Ascending aorta (tissue), 2 donors: ENCODE measurements at regions not wholly inside any gene's neighbourhood (a gene's known extent, or its start where the extent isn't known, plus 50 kb on each side); places are given as distances from the start of the nearest gene placed in this dataset.

Experiments
- DNase-seq, 2 donors: peaks; one replicate each; pipeline ENCODE4 v3.0.0-alpha.2; 2019; ENCODE audit warnings: low spot score in 2 of 2
- H3K27ac ChIP-seq, 2 donors: fragments of 200-600 bp; sonication (generic); one replicate each; pipeline ENCODE4 v1.5.1; 2016 to 2017; ENCODE audit warnings: mild to moderate bottlenecking in 1 of 2
- H3K27me3 ChIP-seq: fragments of 200-600 bp; sonication (generic); one replicate; pipeline ENCODE4 v1.5.1; 2017
- H3K36me3 ChIP-seq, 2 donors: fragments of 200-600 bp; sonication (generic); one replicate each; pipeline ENCODE4 v1.5.1; 2016
- H3K4me1 ChIP-seq, 2 donors: fragments of 200-600 bp; sonication (generic); one replicate each; pipeline ENCODE4 v1.5.1; 2016 to 2017; ENCODE audit warnings: mild to moderate bottlenecking in 1 of 2
- H3K4me3 ChIP-seq, 2 donors: fragments of 200-600 bp; sonication (generic); one replicate each; pipeline ENCODE4 v1.5.1; 2016 to 2017; ENCODE audit warnings: mild to moderate bottlenecking in 1 of 2
- H3K9me3 ChIP-seq, 2 donors: fragments of 200-600 bp; sonication (generic); one replicate each; pipeline ENCODE4 v1.5.1; 2016
- intact Hi-C: fragments of 100-400 bp; cut with DNase I; formaldehyde crosslinking; loops from one replicate; pipeline ENCODE4 v1.15.1; 2023
- TF ChIP-seq, protein P1 (sequence below), 3 experiments: fragments of 200-600 bp in 2 of 3; fragments of 450-650 bp in 1 of 3; sonication (generic) in 2 of 3; IDR thresholded peaks; one replicate each; pipeline ENCODE4 v1.5.1; 2016 to 2019; ENCODE audit warnings: antibody characterized with exemption in 3 of 3, mild to moderate bottlenecking in 1 of 3, moderate library complexity in 1 of 3

DNA sequence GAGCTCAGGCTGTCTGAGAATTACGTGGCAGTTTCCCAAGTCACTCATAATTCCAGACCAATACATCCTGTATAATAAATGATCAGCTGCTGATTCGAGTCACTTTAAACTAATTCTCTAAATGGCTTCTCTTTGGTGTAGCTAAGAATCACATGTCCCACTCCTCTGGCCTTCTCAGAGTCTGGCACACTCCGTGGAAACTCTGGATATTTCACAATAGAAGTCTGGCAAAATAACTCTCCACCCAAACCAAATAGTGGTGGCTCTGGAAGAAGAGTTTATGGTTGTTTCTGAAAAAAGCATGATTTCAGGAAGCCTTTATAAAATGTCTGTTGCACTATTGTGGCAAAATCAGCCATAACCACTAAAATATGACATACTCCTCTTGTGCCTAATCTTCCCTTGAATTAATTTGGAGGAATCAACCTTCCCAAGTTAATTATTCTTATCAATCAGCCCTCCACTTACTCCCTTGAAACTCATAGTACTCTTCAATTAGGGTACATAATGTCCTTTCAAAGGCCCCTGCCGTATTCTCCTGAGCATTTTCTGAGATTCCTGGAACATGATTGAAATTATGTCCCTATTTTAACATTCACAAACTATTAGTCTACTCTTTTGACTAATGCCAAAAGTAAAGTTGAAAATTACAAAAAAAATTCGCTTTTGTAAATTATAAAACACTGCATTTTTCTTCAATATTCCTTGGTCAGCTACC is 991.6 kb downstream of the FAT4 start:
- peak; percentile 8 to 73 for DNase-seq
- no peak overlapping the region for H3K4me3 ChIP-seq
- no peaks in the 10 kb centered on the region for H3K9me3 ChIP-seq
- H3K27ac ChIP-seq, result peak overlapping the region; percentile 61 to 75
- intact Hi-C loops, result loop anchor here (10.0 kb wide), 1 partner anchor 588 kb away; no protein-coding TSS in a partner anchor
- no peaks in the 10 kb centered on the region for H3K27me3 ChIP-seq
- no peaks in the 10 kb centered on the region for H3K36me3 ChIP-seq
- TF ChIP-seq, protein P1, sequence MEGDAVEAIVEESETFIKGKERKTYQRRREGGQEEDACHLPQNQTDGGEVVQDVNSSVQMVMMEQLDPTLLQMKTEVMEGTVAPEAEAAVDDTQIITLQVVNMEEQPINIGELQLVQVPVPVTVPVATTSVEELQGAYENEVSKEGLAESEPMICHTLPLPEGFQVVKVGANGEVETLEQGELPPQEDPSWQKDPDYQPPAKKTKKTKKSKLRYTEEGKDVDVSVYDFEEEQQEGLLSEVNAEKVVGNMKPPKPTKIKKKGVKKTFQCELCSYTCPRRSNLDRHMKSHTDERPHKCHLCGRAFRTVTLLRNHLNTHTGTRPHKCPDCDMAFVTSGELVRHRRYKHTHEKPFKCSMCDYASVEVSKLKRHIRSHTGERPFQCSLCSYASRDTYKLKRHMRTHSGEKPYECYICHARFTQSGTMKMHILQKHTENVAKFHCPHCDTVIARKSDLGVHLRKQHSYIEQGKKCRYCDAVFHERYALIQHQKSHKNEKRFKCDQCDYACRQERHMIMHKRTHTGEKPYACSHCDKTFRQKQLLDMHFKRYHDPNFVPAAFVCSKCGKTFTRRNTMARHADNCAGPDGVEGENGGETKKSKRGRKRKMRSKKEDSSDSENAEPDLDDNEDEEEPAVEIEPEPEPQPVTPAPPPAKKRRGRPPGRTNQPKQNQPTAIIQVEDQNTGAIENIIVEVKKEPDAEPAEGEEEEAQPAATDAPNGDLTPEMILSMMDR (IDR thresholded peaks at IDR 0.05), result no peak
- no peaks in the 10 kb centered on the region for H3K4me1 ChIP-seq

DNA sequence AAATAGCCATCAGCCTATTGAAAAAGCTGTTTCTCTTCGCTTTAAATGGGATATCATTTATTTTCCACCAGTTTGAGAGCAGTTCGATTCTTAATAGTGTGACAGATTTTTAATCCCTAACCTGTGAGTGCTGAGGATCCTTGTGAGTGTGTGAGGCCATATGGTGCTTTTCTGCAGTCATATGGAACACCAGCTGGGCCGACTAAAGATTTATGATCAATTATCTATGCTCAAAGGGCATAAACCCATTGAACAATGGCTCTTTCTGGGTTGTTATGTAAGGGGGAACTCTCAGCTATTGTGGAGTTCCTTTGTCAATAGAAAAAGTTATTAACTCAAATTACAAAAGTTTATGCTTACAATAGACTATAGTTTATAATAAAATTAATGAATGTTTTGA is 1003.6 kb downstream of the FAT4 start:
- H3K4me1 ChIP-seq, result no peaks in the 10 kb centered on the region
- no peaks in the 10 kb centered on the region for H3K9me3 ChIP-seq
- no peak overlapping the region for H3K27ac ChIP-seq
- no peak for DNase-seq
- no peaks in the 10 kb centered on the region for H3K27me3 ChIP-seq
- intact Hi-C loops, result no loop called here
- TF ChIP-seq, protein P1 (IDR thresholded peaks at IDR 0.05), result no peak
- H3K36me3 ChIP-seq, result no peaks in the 10 kb centered on the region
- no peak overlapping the region for H3K4me3 ChIP-seq

DNA sequence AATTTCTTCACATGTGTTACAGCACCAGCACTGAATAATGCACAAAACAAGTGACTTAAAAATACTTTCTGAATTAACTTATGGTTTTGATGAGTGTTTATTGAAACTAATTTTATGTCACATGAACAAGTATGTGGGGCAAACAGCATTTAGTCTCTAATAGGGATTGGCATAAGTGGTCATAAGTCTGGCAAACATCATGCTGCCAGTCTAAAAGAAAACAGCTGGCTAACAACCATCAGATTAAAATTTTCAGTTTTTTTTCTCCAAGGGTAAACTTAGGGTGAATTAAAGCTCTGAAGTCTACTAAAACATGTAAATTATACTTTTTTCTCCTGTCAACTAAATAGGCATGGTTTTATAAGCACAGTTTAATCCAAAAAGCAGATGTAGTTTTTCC is 1014.2 kb downstream of the FAT4 start:
- TF ChIP-seq, protein P1 (IDR thresholded peaks at IDR 0.05), result no peak
- H3K4me1 ChIP-seq, result no peaks in the 10 kb centered on the region
- H3K27me3 ChIP-seq, result no peaks in the 10 kb centered on the region
- intact Hi-C loops, result no loop called here
- DNase-seq, result no peak
- no peak overlapping the region for H3K4me3 ChIP-seq
- no peaks in the 10 kb centered on the region for H3K9me3 ChIP-seq
- H3K27ac ChIP-seq, result no peak overlapping the region
- no peaks in the 10 kb centered on the region for H3K36me3 ChIP-seq

DNA sequence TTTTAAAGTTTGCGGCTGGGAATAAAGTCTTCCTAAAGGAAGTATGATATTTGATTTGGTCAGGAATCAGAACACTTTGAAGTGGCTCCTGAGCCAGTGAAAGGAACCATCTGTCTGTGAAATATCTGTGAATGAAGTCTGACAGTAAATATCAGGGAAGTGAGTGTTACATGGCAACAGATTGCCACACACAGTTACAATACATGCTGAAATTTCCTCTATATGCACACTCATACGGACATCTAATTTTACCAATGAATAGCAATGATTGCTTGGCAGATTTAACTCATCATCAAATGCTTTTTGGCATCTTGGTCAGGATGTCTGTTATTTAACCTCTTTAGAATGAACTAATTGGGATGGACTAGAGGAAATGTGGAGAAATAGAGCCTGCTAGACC is 1023.8 kb downstream of the FAT4 start:
- Histone ChIP-seq H3K4me3 (no peak overlapping the region), H3K9me3 (no peaks in the 10 kb centered on the region), H3K27me3 (no peaks in the 10 kb centered on the region), H3K27ac (no peak overlapping the region), H3K4me1 (no peaks in the 10 kb centered on the region), H3K36me3 (no peaks in the 10 kb centered on the region)
- TF ChIP-seq, protein P1 (IDR thresholded peaks at IDR 0.05), result no peak
- DNase-seq, result no peak
- intact Hi-C loops, result no loop called here

DNA sequence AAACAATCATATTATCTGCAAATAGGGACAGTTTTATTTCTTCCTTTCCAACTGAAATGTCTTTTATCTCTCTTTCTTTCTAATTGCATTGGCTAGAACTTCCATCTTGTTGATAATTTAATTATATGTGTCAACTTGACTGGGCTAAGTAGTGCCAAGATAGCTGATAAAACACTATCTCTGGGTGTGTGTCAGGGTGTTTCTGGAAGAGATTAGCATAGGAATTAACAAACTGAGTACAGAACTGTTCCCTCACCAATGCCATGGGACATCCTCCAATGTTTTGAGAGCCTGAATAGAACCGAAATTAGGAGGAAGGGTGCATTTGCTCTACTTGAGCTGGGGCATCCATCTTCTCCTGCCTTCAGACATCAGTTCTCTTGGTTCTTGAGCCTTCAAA is 1027.2 kb downstream of the FAT4 start:
- Histone ChIP-seq H3K4me1 (no peaks in the 10 kb centered on the region), H3K36me3 (no peaks in the 10 kb centered on the region), H3K27ac (no peak overlapping the region), H3K4me3 (no peak overlapping the region), H3K27me3 (no peaks in the 10 kb centered on the region), H3K9me3 (no peaks in the 10 kb centered on the region)
- TF ChIP-seq, protein P1 (IDR thresholded peaks at IDR 0.05), result no peak
- intact Hi-C loops, result no loop called here
- no peak for DNase-seq

DNA sequence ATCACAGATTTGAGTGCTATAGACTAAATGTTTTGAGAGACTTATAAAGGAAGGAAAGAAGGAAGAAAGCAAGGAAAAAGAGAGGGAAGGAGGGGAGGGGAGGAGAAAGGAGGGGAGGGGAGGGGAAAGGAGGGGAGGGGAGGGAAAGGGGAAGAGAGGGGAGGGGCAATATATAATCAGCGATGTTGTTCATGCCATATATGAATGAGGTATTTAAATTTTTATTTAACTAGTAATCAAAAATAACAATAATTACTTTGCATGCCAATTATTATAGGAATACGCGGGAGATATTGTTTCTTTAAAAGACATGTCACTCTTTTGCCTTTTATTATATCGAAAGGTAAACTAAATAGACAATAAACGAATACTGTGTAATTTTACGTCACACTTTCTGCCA is 1029.7 kb downstream of the FAT4 start:
- TF ChIP-seq, protein P1 (IDR thresholded peaks at IDR 0.05), result no peak
- no peaks in the 10 kb centered on the region for H3K27me3 ChIP-seq
- no peaks in the 10 kb centered on the region for H3K9me3 ChIP-seq
- DNase-seq, result no peak
- no peak overlapping the region for H3K27ac ChIP-seq
- H3K4me1 ChIP-seq, result no peaks in the 10 kb centered on the region
- intact Hi-C loops, result no loop called here
- H3K36me3 ChIP-seq, result no peaks in the 10 kb centered on the region
- no peak overlapping the region for H3K4me3 ChIP-seq
